Mammary epithelial cell (primary cell): ENCODE measurements at regions not wholly inside any gene's neighbourhood (a gene's known extent, or its start where the extent isn't known, plus 50 kb on each side); places are given as distances from the start of the nearest gene placed in this dataset.

Experiments
- CTCF ChIP-seq, 2 donors: IDR thresholded peaks in 1 of 2; conservative IDR thresholded peaks in 1 of 2; 2 replicates each; pipeline ENCODE4 v1.5.1; 2011 to 2012; ENCODE audit warnings: inconsistent platforms in 2 of 2, low read length in 2 of 2, mild to moderate bottlenecking in 2 of 2, control low read depth in 1 of 2, low read depth in 1 of 2; ENCODE audit not compliant: insufficient read depth in 1 of 2; ENCODE audit errors: extremely low read depth in 1 of 2
- EZH2 ChIP-seq: IDR thresholded peaks from 2 replicates; pipeline ENCODE4 v1.6.1; 2012; ENCODE audit warnings: low read length, inconsistent platforms, borderline replicate concordance

GRCh38 chr12:124375141-124375788 is 80.4 kb downstream of the RFLNA start:
- TF ChIP-seq CTCF (conservative IDR thresholded peaks at IDR 0.05 in 1 of 2, IDR thresholded peaks at IDR 0.05 in 1 of 2; ENCODE audit: extremely low read depth in 1 of 2, insufficient read depth in 1 of 2, low read depth in 1 of 2, low read length in 2 of 2) (no peak), EZH2 (no peak)
